Uterus (tissue), 2 donors: ENCODE measurements at regions not wholly inside any gene's neighbourhood (a gene's known extent, or its start where the extent isn't known, plus 50 kb on each side); places are given as distances from the start of the nearest gene placed in this dataset.

Experiments used
- POLR2A ChIP-seq, 2 donors: fragments of 450-650 bp; IDR thresholded peaks; one replicate each; pipeline ENCODE4 v1.6.1; 2016; ENCODE audit warnings: antibody characterized with exemption in 2 of 2, mild to moderate bottlenecking in 1 of 2, moderate library complexity in 1 of 2
- TF ChIP-seq, protein P1 (sequence below), 4 experiments: fragments of 200-600 bp in 2 of 4; fragments of 450-650 bp in 2 of 4; sonication (generic) in 2 of 4; IDR thresholded peaks; one replicate each; pipeline ENCODE4 v1.5.1; 2016 to 2019; ENCODE audit warnings: antibody characterized with exemption in 4 of 4, mild to moderate bottlenecking in 2 of 4, moderate library complexity in 1 of 4

DNA sequence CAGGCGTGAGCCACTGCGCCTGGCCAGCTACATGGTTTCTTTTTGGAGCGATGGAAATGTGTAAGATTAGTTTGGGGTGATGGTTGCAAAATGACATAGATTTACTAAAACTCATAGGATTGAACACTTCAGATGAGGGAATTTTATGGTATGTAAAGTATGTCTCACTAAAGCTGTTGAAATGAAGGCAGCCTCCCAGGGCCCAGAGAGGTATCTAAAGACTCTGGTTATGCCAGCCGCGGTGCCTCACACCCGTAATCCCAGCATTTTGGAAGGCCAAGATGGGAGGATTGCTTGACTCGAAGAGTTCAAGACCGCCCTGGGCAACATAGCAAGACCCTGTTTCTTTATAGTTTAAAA, 254.9 kb downstream of the PARN start:
- TF ChIP-seq, protein P1, sequence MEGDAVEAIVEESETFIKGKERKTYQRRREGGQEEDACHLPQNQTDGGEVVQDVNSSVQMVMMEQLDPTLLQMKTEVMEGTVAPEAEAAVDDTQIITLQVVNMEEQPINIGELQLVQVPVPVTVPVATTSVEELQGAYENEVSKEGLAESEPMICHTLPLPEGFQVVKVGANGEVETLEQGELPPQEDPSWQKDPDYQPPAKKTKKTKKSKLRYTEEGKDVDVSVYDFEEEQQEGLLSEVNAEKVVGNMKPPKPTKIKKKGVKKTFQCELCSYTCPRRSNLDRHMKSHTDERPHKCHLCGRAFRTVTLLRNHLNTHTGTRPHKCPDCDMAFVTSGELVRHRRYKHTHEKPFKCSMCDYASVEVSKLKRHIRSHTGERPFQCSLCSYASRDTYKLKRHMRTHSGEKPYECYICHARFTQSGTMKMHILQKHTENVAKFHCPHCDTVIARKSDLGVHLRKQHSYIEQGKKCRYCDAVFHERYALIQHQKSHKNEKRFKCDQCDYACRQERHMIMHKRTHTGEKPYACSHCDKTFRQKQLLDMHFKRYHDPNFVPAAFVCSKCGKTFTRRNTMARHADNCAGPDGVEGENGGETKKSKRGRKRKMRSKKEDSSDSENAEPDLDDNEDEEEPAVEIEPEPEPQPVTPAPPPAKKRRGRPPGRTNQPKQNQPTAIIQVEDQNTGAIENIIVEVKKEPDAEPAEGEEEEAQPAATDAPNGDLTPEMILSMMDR (IDR thresholded peaks at IDR 0.05), result no peak
- no peak for TF ChIP-seq POLR2A (IDR thresholded peaks at IDR 0.05)
